Endothelial cell of umbilical vein (primary cell): ENCODE measurements at regions not wholly inside any gene's neighbourhood (a gene's known extent, or its start where the extent isn't known, plus 50 kb on each side); places are given as distances from the start of the nearest gene placed in this dataset.

Experiments used
- CTCF ChIP-seq, 2 donors: IDR thresholded peaks; 1 replicate in 1 of 2; 2 replicates in 1 of 2; pipeline ENCODE4 v1.5.1; 2011; ENCODE audit warnings: low read length in 2 of 2, mild to moderate bottlenecking in 2 of 2, moderate library complexity in 2 of 2, control low read depth in 1 of 2, inconsistent platforms in 1 of 2, low read depth in 1 of 2; ENCODE audit not compliant: insufficient read depth in 1 of 2; ENCODE audit errors: extremely low read depth in 1 of 2
- EZH2 ChIP-seq: IDR thresholded peaks from 2 replicates; pipeline ENCODE4 v1.6.1; 2012; ENCODE audit warnings: borderline replicate concordance, low read depth, mild to moderate bottlenecking, moderate library complexity, low read length, inconsistent platforms; ENCODE audit not compliant: severe bottlenecking
- FOS ChIP-seq: IDR thresholded peaks from 2 replicates; pipeline ENCODE4 v1.6.1; 2011; ENCODE audit warnings: mild to moderate bottlenecking, low read length, moderate library complexity, borderline replicate concordance; ENCODE audit not compliant: insufficient read depth
- GATA2 ChIP-seq: IDR thresholded peaks from 2 replicates; pipeline ENCODE4 v1.7.0; 2011; ENCODE audit warnings: low read depth, mild to moderate bottlenecking, moderate library complexity, mixed read lengths, low read length; ENCODE audit not compliant: insufficient read length, insufficient read depth
- JUN ChIP-seq: IDR thresholded peaks from 2 replicates; pipeline ENCODE4 v1.6.1; 2011; ENCODE audit warnings: borderline replicate concordance, low read depth; ENCODE audit not compliant: insufficient read length, insufficient read depth
- MYC ChIP-seq: IDR thresholded peaks from one replicate; pipeline ENCODE4 v1.6.1; 2011; ENCODE audit warnings: mild to moderate bottlenecking, low read depth, low read length
- POLR2A ChIP-seq: IDR thresholded peaks from 2 replicates; pipeline ENCODE4 v1.6.1; 2012; ENCODE audit warnings: low read depth, mild to moderate bottlenecking, control low read depth, low read length
- POLR2AphosphoS5 ChIP-seq: IDR thresholded peaks from 2 replicates; pipeline ENCODE4 v1.6.1; 2012; ENCODE audit warnings: low read depth, mild to moderate bottlenecking, control low read depth, low read length, moderate library complexity; ENCODE audit not compliant: insufficient read depth
- TF ChIP-seq, protein P1 (sequence below): IDR thresholded peaks from 2 replicates; pipeline ENCODE4 v1.6.1; 2011; ENCODE audit not compliant: insufficient read depth, insufficient read length

DNA sequence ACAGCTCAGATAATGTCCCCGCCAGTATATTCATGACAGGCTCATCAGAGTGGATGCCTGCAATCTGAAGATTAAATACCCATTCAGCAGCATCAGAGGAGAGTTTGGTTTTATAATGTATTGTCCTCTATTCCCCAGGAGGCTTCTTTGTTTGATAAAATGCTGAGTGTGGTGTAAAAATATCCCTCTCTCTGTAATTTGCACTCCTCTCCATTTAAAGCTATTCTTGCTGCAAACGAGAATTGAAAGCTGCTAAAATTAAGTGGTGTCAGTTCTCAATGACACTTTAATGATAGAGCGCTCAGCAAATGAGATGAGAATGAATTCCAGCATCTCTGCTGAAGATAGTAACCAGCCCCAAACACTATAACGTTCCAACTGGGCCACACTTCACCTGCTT is 205.7 kb upstream of the RRP15 start:
- no peak for TF ChIP-seq POLR2A
- TF ChIP-seq CTCF (IDR thresholded peaks at IDR 0.05; ENCODE audit: extremely low read depth in 1 of 2, insufficient read depth in 1 of 2, low read depth in 1 of 2, low read length in 2 of 2) = no peak
- TF ChIP-seq, protein P1, sequence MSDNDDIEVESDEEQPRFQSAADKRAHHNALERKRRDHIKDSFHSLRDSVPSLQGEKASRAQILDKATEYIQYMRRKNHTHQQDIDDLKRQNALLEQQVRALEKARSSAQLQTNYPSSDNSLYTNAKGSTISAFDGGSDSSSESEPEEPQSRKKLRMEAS = no peak
- no peak for TF ChIP-seq EZH2
- no peak for TF ChIP-seq POLR2AphosphoS5
- TF ChIP-seq MYC = no peak
- TF ChIP-seq FOS = no peak
- no peak for TF ChIP-seq GATA2
- no peak for TF ChIP-seq JUN
